ENCODE measurements at regions not wholly inside any gene's neighbourhood (a gene's known extent, or its start where the extent isn't known, plus 50 kb on each side); places are given as distances from the start of the nearest gene placed in this dataset.

- no peaks in the 10 kb centered on the region for H3K27me3 ChIP-seq
- no peaks in the 10 kb centered on the region for H3K9me3 ChIP-seq
- intact Hi-C loops (cut with DNase I), result no loop called here
- DNase-seq (ENCODE audit: extremely low spot score in 2 of 2), result no peak
- no peaks in the 10 kb centered on the region for H3K36me3 ChIP-seq
- peaks cover 13% of the 10 kb centered on the region for H3K4me1 ChIP-seq
- H3K4me3 ChIP-seq, result no peak overlapping the region
- TF ChIP-seq POLR2AphosphoS5 (IDR thresholded peaks at IDR 0.05; ENCODE audit: insufficient read depth in 1 of 2, low read depth in 1 of 2) (no peak), CTCF (IDR thresholded peaks at IDR 0.05) (no peak), POLR2A (IDR thresholded peaks at IDR 0.05) (no peak)
- no peak overlapping the region for H3K27ac ChIP-seq
These were observed 159.5 kb downstream of the CD47 start for GRCh38 chr3:107931326-107931725.

DNA sequence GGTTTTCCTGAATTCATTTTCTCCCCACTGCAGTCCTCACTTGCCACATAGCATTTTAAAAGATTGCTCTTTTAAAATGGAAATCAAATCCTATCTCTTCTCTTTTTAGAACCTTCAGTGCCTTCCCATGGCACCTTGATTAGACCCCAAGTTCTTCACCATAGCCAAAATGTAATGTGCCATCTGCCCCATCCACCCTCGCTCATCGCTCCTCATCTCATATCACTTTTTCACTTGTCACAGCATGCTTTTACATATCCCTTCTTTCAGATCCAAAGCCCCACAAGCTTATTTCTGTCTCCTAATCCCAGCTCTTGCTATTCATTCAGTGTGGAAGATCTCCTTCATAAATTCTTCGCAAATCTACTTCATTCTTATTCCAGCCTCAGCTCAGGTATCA, 161.7 kb downstream of the CD47 start:
- no peak for DNase-seq (ENCODE audit: extremely low spot score in 2 of 2)
- no peaks in the 10 kb centered on the region for H3K27me3 ChIP-seq
- H3K36me3 ChIP-seq, result no peaks in the 10 kb centered on the region
- intact Hi-C loops (cut with DNase I), result no loop called here
- TF ChIP-seq POLR2AphosphoS5 (IDR thresholded peaks at IDR 0.05; ENCODE audit: insufficient read depth in 1 of 2, low read depth in 1 of 2) (no peak), CTCF (IDR thresholded peaks at IDR 0.05) (no peak), POLR2A (IDR thresholded peaks at IDR 0.05) (no peak)
- H3K4me3 ChIP-seq, result no peak overlapping the region
- H3K9me3 ChIP-seq, result no peaks in the 10 kb centered on the region
- H3K4me1 ChIP-seq, result peaks cover 13% of the 10 kb centered on the region
- no peak overlapping the region for H3K27ac ChIP-seq

GRCh38 chr3:107928084-107928445, 162.8 kb downstream of the CD47 start:
- no peak for DNase-seq (ENCODE audit: extremely low spot score in 2 of 2)
- Histone ChIP-seq H3K27me3 (no peaks in the 10 kb centered on the region), H3K4me3 (peak overlapping the region; percentile 60 to 68), H3K27ac (peak overlapping the region; percentile 49), H3K4me1 (peaks cover 13% of the 10 kb centered on the region), H3K9me3 (no peaks in the 10 kb centered on the region), H3K36me3 (no peaks in the 10 kb centered on the region)
- TF ChIP-seq POLR2AphosphoS5 (IDR thresholded peaks at IDR 0.05; ENCODE audit: insufficient read depth in 1 of 2, low read depth in 1 of 2) (no peak), CTCF (IDR thresholded peaks at IDR 0.05) (no peak), POLR2A (IDR thresholded peaks at IDR 0.05) (no peak)
- intact Hi-C loops (cut with DNase I), result no loop called here

DNA sequence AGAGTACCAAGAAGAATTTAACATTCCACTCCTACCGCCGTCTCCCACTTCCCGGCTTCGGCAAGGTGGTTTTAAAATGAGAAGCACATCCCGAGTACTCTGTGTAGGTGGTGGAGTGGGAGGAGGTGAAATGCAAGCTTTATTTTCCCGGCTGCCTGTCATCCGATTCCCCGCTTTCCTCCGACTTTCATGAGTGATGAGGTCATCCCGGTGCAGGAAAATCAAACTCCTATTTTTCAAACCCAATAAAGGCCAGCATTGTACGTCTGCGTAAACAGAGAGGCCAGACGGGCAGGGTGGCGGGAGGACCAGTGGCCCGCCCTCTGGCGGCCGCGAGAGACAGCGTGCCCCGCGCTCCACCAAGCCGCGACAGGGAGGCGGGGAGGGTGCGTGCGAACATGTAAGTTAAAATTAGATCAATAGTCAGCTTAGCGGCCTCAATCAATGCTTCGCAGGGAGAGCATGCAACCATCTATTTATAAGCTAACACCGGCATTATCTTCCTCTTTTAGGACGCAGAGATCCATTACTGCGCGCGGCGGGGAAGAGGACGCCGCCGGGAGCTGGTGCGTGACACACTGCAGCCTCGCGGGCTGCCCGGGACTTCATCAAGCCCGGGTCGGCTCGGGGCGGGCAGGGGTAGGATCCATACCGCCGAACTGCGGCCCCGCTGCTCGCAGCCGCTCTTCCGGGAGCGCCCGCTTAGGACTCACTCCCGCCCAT, 163.3 kb downstream of the CD47 start:
- no peak for DNase-seq (ENCODE audit: extremely low spot score in 2 of 2)
- intact Hi-C loops (cut with DNase I), result no loop called here
- Histone ChIP-seq H3K27me3 (no peaks in the 10 kb centered on the region), H3K27ac (peak overlapping the region; percentile 49), H3K4me3 (peak overlapping the region; percentile 60 to 68), H3K9me3 (no peaks in the 10 kb centered on the region), H3K4me1 (peaks cover 13% of the 10 kb centered on the region), H3K36me3 (no peaks in the 10 kb centered on the region)
- TF ChIP-seq POLR2AphosphoS5 (IDR thresholded peaks at IDR 0.05; ENCODE audit: insufficient read depth in 1 of 2, low read depth in 1 of 2), result peak; percentile 23 to 68
- no peak for TF ChIP-seq POLR2A (IDR thresholded peaks at IDR 0.05)
- TF ChIP-seq CTCF (IDR thresholded peaks at IDR 0.05), result peak; percentile 70 to 81 (median 80)

- intact Hi-C loops (cut with DNase I), result no loop called here
These were observed 165.0 kb downstream of the CD47 start for GRCh38 chr3:107925851-107926250.

More at GRCh38 chr3:107925851-107926250, 165.0 kb downstream of the CD47 start:
- DNase-seq (ENCODE audit: extremely low spot score in 2 of 2), result no peak
- Histone ChIP-seq H3K36me3 (no peaks in the 10 kb centered on the region), H3K27me3 (no peaks in the 10 kb centered on the region), H3K27ac (no peak overlapping the region), H3K4me3 (no peak overlapping the region), H3K9me3 (no peaks in the 10 kb centered on the region), H3K4me1 (peaks cover 13% of the 10 kb centered on the region)
- TF ChIP-seq POLR2A (IDR thresholded peaks at IDR 0.05) (no peak), POLR2AphosphoS5 (IDR thresholded peaks at IDR 0.05; ENCODE audit: insufficient read depth in 1 of 2, low read depth in 1 of 2) (no peak), CTCF (IDR thresholded peaks at IDR 0.05) (no peak)
